Upper lobe of left lung (tissue), 4 donors: ENCODE measurements at regions not wholly inside any gene's neighbourhood (a gene's known extent, or its start where the extent isn't known, plus 50 kb on each side); places are given as distances from the start of the nearest gene placed in this dataset.

Experiments used
- CTCF ChIP-seq, 6 experiments: fragments of 450-650 bp in 4 of 6; fragments of 200-600 bp in 2 of 6; sonication (generic) in 2 of 6; IDR thresholded peaks; one replicate each; pipeline ENCODE4 v1.5.1; 2016 to 2019; ENCODE audit warnings: antibody characterized with exemption in 6 of 6
- EP300 ChIP-seq, 4 donors: sonication (generic); formaldehyde crosslinking; IDR thresholded peaks; one replicate each; pipeline ENCODE4 v1.5.1; 2017; ENCODE audit warnings: antibody characterized with exemption in 4 of 4, control low read depth in 2 of 4
- POLR2A ChIP-seq, 4 donors: fragments of 450-650 bp; IDR thresholded peaks; one replicate each; pipeline ENCODE4 v1.5.1; 2016 to 2017; ENCODE audit warnings: antibody characterized with exemption in 4 of 4, mild to moderate bottlenecking in 2 of 4
- POLR2AphosphoS5 ChIP-seq, 2 donors: sonication (generic); formaldehyde crosslinking; IDR thresholded peaks; one replicate each; pipeline ENCODE4 v1.5.1; 2017; ENCODE audit warnings: antibody characterized with exemption in 2 of 2

GRCh38 chr3:103926936-103927335 is 1439.8 kb upstream of the ALCAM start:
- TF ChIP-seq CTCF (IDR thresholded peaks at IDR 0.05) (no peak), POLR2A (IDR thresholded peaks at IDR 0.05) (no peak), EP300 (IDR thresholded peaks at IDR 0.05) (no peak), POLR2AphosphoS5 (IDR thresholded peaks at IDR 0.05) (no peak)
